Natural killer cell (primary cell): ENCODE measurements at regions not wholly inside any gene's neighbourhood (a gene's known extent, or its start where the extent isn't known, plus 50 kb on each side); places are given as distances from the start of the nearest gene placed in this dataset.
A peak's percentile ranks its signal among the peaks of the same experiment; 100 is the strongest.

Experiments
- ATAC-seq, 3 donors: fragments of 150-1000 bp in 2 of 3; fragments of 200-7000 bp in 1 of 3; cut with Tn5 transposase; 1 replicate in 1 of 3; 2 replicates in 2 of 3; pipeline ENCODE4 v1.10.0; 2021; ENCODE audit warnings: mild to moderate bottlenecking in 2 of 3, moderate library complexity in 2 of 3
- DNase-seq, 2 donors: peaks; one replicate each; pipeline versions ENCODE4 v3.0.0 to v3.0.0-alpha.2; 2013 to 2021; ENCODE audit warnings: mixed read lengths in 1 of 2
- H3K27ac ChIP-seq: one replicate; pipeline ENCODE4 v1.5.1; 2013; ENCODE audit warnings: mild to moderate bottlenecking, low read length
- H3K27me3 ChIP-seq: one replicate; pipeline ENCODE4 v1.6.1; 2013; ENCODE audit warnings: low read length; ENCODE audit not compliant: control insufficient read depth, insufficient read depth
- H3K36me3 ChIP-seq: one replicate; pipeline ENCODE4 v1.6.1; 2013; ENCODE audit warnings: low read length; ENCODE audit not compliant: control insufficient read depth, insufficient read depth
- H3K4me1 ChIP-seq: one replicate; pipeline ENCODE4 v1.6.1; 2013; ENCODE audit warnings: low read length; ENCODE audit not compliant: control insufficient read depth, insufficient read depth
- H3K4me3 ChIP-seq: one replicate; pipeline ENCODE4 v1.5.1; 2013; ENCODE audit warnings: low read length
- H3K9me3 ChIP-seq: one replicate; pipeline ENCODE4 v1.6.1; 2013; ENCODE audit warnings: low read length; ENCODE audit not compliant: control insufficient read depth, insufficient read depth
- H3K27ac Mint-ChIP-seq, 2 donors: one replicate each; pipeline ENCODE4 v1.8.0; 2022; ENCODE audit warnings: mild to moderate bottlenecking in 2 of 2, mixed read lengths in 2 of 2, moderate library complexity in 1 of 2
- H3K27me3 Mint-ChIP-seq, 2 donors: one replicate each; pipeline ENCODE4 v1.8.0; 2022; ENCODE audit warnings: low read depth in 2 of 2, mixed read lengths in 2 of 2
- H3K36me3 Mint-ChIP-seq: one replicate; pipeline ENCODE4 v1.8.0; 2022; ENCODE audit warnings: mixed read lengths
- H3K4me1 Mint-ChIP-seq, 2 donors: one replicate each; pipeline ENCODE4 v1.8.0; 2022; ENCODE audit warnings: mixed read lengths in 2 of 2
- H3K4me3 Mint-ChIP-seq: one replicate; pipeline ENCODE4 v1.8.0; 2022; ENCODE audit warnings: mild to moderate bottlenecking, moderate library complexity, mixed read lengths
- H3K9me3 Mint-ChIP-seq, 2 donors: one replicate each; pipeline ENCODE4 v1.8.0; 2022; ENCODE audit warnings: mixed read lengths in 2 of 2
- WGBS: methylation state at CpG from one replicate; pipeline ENCODE4 v1.1.7; 2013; ENCODE audit warnings: missing lambda C conversion rate; ENCODE audit not compliant: insufficient coverage; 5-methylcytosine and 5-hydroxymethylcytosine counted together
- intact Hi-C: fragments of 100-400 bp; cut with micrococcal nuclease; formaldehyde crosslinking; loops from one replicate; pipeline ENCODE4 v1.14.2; 2022
- TF ChIP-seq, protein P1 (sequence below): fragments of 200-600 bp; IDR thresholded peaks from one replicate; pipeline ENCODE4 v1.8.0; 2022; ENCODE audit warnings: antibody characterized with exemption

DNA sequence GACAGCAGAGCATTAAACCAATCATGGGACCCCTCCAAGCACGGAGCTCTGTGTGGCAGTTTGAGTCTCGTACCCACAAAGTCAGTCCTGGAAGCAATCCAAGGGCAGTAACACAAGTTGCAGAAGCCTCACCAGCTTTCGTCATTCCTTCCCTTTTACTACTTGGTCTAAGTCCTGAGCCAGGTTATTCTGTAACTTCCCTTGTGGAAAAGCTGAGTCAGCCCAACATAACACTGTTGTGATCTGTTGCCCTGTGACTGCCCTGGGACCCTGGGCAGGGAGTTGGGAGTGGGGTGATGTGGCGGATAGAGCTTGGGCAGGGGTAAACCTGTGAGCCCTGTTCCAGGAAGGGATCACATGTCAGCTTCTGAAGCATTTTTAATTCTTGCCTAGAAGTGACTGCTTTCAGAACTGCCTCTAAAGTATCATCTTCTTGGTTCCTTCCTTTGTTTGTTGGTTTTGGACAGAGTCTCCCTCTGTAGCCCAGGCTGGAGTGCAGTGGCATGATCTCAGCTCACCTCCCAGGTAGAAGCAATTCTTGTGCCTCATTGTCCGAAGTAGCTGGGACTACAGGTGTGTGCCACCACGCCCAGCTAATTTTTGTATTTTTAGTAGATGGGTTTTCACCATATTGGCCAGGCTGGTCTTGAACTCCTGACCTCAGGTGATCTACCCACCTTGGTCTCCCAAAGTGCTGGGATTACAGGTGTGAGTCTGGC is 183.7 kb upstream of the JAG1 start:
- peak in 1 of 3 donors; percentile 30 for ATAC-seq
- Mint-ChIP-seq H3K9me3 (peaks cover 0 to 6% of the 10 kb centered on the region in 2 donors), H3K27ac (no peak overlapping the region), H3K4me3 (no peak overlapping the region), H3K36me3 (no peaks in the 10 kb centered on the region), H3K27me3 (peaks cover 0 to 5% of the 10 kb centered on the region in 2 donors), H3K4me1 (no peaks in the 10 kb centered on the region)
- H3K36me3 ChIP-seq = no peaks in the 10 kb centered on the region
- H3K4me3 ChIP-seq = no peak overlapping the region
- WGBS = 34% methylated on average over 6 of the region's 6 CpGs
- H3K27ac ChIP-seq = no peak overlapping the region
- H3K9me3 ChIP-seq = no peaks in the 10 kb centered on the region
- no peak for DNase-seq
- TF ChIP-seq, protein P1, sequence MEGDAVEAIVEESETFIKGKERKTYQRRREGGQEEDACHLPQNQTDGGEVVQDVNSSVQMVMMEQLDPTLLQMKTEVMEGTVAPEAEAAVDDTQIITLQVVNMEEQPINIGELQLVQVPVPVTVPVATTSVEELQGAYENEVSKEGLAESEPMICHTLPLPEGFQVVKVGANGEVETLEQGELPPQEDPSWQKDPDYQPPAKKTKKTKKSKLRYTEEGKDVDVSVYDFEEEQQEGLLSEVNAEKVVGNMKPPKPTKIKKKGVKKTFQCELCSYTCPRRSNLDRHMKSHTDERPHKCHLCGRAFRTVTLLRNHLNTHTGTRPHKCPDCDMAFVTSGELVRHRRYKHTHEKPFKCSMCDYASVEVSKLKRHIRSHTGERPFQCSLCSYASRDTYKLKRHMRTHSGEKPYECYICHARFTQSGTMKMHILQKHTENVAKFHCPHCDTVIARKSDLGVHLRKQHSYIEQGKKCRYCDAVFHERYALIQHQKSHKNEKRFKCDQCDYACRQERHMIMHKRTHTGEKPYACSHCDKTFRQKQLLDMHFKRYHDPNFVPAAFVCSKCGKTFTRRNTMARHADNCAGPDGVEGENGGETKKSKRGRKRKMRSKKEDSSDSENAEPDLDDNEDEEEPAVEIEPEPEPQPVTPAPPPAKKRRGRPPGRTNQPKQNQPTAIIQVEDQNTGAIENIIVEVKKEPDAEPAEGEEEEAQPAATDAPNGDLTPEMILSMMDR = no peak
- no peaks in the 10 kb centered on the region for H3K4me1 ChIP-seq
- H3K27me3 ChIP-seq = no peaks in the 10 kb centered on the region
- intact Hi-C loops = no loop called here

DNA sequence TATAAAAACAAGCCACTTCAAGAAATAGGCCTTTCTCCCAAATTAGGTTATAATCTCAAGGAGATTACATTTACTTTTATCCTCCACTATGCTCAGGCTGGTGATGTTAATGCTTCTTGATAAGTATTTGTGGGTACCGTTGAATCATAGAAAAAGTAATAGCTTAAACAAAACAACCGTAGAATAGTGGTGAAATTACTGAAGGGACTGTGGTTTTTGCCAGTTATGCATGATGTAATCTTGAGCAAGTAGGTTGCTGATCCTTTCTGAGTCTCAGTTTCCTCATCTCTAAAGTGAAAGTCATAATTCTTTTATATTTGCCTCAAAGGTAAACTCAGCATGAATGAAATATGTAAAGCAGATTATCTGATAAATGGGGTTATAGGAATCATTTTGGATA is 187.3 kb upstream of the JAG1 start:
- no peaks in the 10 kb centered on the region for H3K36me3 Mint-ChIP-seq
- Histone ChIP-seq H3K4me1 (no peaks in the 10 kb centered on the region), H3K4me3 (no peak overlapping the region), H3K27me3 (no peaks in the 10 kb centered on the region), H3K36me3 (no peaks in the 10 kb centered on the region), H3K9me3 (no peaks in the 10 kb centered on the region), H3K27ac (no peak overlapping the region)
- WGBS = 97% methylated on average over 2 of the region's 2 CpGs
- ATAC-seq = no peak
- no peaks in the 10 kb centered on the region for H3K4me1 Mint-ChIP-seq
- TF ChIP-seq, protein P1 = no peak
- H3K9me3 Mint-ChIP-seq = peaks cover 0 to 2% of the 10 kb centered on the region in 2 donors
- no peak overlapping the region for H3K4me3 Mint-ChIP-seq
- intact Hi-C loops = no loop called here
- no peak overlapping the region for H3K27ac Mint-ChIP-seq
- no peak for DNase-seq
- H3K27me3 Mint-ChIP-seq = no peaks in the 10 kb centered on the region

DNA sequence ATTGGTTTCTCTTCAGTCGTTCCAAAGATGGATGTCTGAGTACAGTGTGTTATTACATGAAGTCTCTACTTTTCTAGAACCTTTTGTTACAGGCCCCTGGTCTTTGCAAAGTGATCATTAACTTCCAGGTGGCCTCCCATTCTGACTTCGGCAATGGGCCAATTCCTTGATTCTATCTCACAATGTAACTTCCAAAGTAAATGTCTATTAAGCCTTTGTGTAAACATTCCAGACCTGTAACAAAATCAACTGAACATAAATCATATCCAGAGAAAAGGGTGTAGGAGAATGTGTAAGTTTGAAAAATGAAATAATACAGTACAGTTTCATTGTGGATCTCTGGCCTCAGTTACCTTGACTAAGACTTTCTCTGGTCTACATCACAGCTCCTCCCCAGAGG is 187.8 kb upstream of the JAG1 start:
- H3K27ac Mint-ChIP-seq = no peak overlapping the region
- Histone ChIP-seq H3K4me3 (no peak overlapping the region), H3K36me3 (no peaks in the 10 kb centered on the region), H3K27ac (no peak overlapping the region), H3K4me1 (no peaks in the 10 kb centered on the region), H3K27me3 (no peaks in the 10 kb centered on the region), H3K9me3 (no peaks in the 10 kb centered on the region)
- no peak overlapping the region for H3K4me3 Mint-ChIP-seq
- H3K36me3 Mint-ChIP-seq = no peaks in the 10 kb centered on the region
- H3K27me3 Mint-ChIP-seq = no peaks in the 10 kb centered on the region
- WGBS = 94% methylated on average over 2 of the region's 2 CpGs
- H3K9me3 Mint-ChIP-seq = peaks cover 0 to 2% of the 10 kb centered on the region in 2 donors
- no peak for ATAC-seq
- intact Hi-C loops = no loop called here
- TF ChIP-seq, protein P1 = no peak
- no peaks in the 10 kb centered on the region for H3K4me1 Mint-ChIP-seq
- no peak for DNase-seq
